HCT116 (cell line): ENCODE measurements at regions not wholly inside any gene's neighbourhood (a gene's known extent, or its start where the extent isn't known, plus 50 kb on each side); places are given as distances from the start of the nearest gene placed in this dataset.

Experiments used
- ATAC-seq: fragments of 200-7000 bp; cut with Tn5 transposase; 2 replicates; pipeline ENCODE4 v1.9.1; 2020; ENCODE audit warnings: mild to moderate bottlenecking, moderate library complexity
- BruUV-seq: library from RNA; stranded (reverse); fragments of 400-500 nt; replicated peaks from 2 replicates; lab custom pipeline; 2021; lab: Mats Ljungman, UMichigan
- CTCF ChIA-PET: fragments of 300-600 bp; sonication (Branson Sonifier 250); formaldehyde crosslinking; loops from one replicate; lab custom pipeline; 2021; ENCODE audit warnings: antibody characterized with exemption; lab: Charles Lee
- POLR2A ChIA-PET: fragments of 300-600, 350-600 bp; sonication (Branson Sonifier 250); formaldehyde crosslinking; loops from one replicate; lab custom pipeline; 2021; ENCODE audit warnings: antibody characterized with exemption; lab: Charles Lee
- RAD21 ChIA-PET, 2 experiments: fragments of 300-600 bp; sonication (Branson Sonifier 250); formaldehyde crosslinking; loops; one replicate each; lab custom pipeline; 2023; ENCODE audit warnings: low total read pairs in 2 of 2; ENCODE audit not compliant: uncharacterized antibody in 2 of 2, unreplicated experiment in 2 of 2, low non-redundant PET in 1 of 2; lab: Charles Lee
- DNase-seq: peaks from one replicate; pipeline ENCODE4 v3.0.0-alpha.2; 2010; ENCODE audit warnings: low read depth, low spot score
- H2AFZ ChIP-seq: fragments of 200-600 bp; shearing (Covaris generic), sonication (generic); 2 replicates; pipeline ENCODE4 v1.6.1; 2017; ENCODE audit warnings: low read depth, mixed run types, mixed read lengths, antibody characterized with exemption, low read length; ENCODE audit not compliant: poor library complexity, severe bottlenecking
- H3K27ac ChIP-seq: 2 replicates; pipeline ENCODE4 v1.5.1; 2012; ENCODE audit warnings: low read depth, low read length
- H3K27me3 ChIP-seq: fragments of 200-600 bp; sonication (generic); 2 replicates; pipeline ENCODE4 v1.6.1; 2016; ENCODE audit warnings: mixed run types, low read length, mixed read lengths; ENCODE audit not compliant: insufficient read depth
- H3K36me3 ChIP-seq, 2 experiments: fragments of 200-500 bp in 1 of 2; fragments of 200-600 bp in 1 of 2; sonication (Bioruptor generic) in 1 of 2; sonication (generic) in 1 of 2; 2 replicates each; pipeline versions ENCODE4 v1.5.1 to v1.6.1; 2014 to 2016; ENCODE audit warnings: low read length in 2 of 2, inconsistent platforms in 1 of 2, mixed read lengths in 1 of 2, mixed run types in 1 of 2; ENCODE audit not compliant: insufficient read depth in 2 of 2, control insufficient read depth in 1 of 2
- H3K4me1 ChIP-seq, 2 experiments: fragments of 200-600 bp in 1 of 2; sonication (generic) in 1 of 2; 2 replicates each; pipeline versions ENCODE4 v1.5.1 to v1.6.1; 2012 to 2017; ENCODE audit warnings: low read length in 2 of 2, inconsistent platforms in 1 of 2, mild to moderate bottlenecking in 1 of 2, mixed read lengths in 1 of 2, mixed run types in 1 of 2, moderate library complexity in 1 of 2; ENCODE audit not compliant: insufficient read depth in 2 of 2, control insufficient read depth in 1 of 2
- H3K4me2 ChIP-seq: fragments of 200-600 bp; sonication (generic); 2 replicates; pipeline ENCODE4 v1.6.1; 2017; ENCODE audit warnings: mixed run types, low read length, mixed read lengths
- H3K4me3 ChIP-seq, 2 experiments: fragments of 200-600 bp in 1 of 2; sonication (generic) in 1 of 2; replicated peaks in 1 of 2; 2 replicates each; pipeline ENCODE4 v1.5.1; 2011 to 2016; ENCODE audit warnings: low read length in 2 of 2, control low read depth in 1 of 2, low read depth in 1 of 2, mild to moderate bottlenecking in 1 of 2, mixed read lengths in 1 of 2, mixed run types in 1 of 2
- H3K79me2 ChIP-seq: fragments of 200-600 bp; sonication (generic); 2 replicates; pipeline ENCODE4 v1.6.1; 2017; ENCODE audit warnings: mild to moderate bottlenecking, mixed run types, low read length, moderate library complexity, mixed read lengths; ENCODE audit not compliant: insufficient read depth
- H3K9ac ChIP-seq: fragments of 200-600 bp; sonication (generic); 2 replicates; pipeline ENCODE4 v1.6.1; 2016; ENCODE audit warnings: low read length, mixed read lengths
- H3K9me2 ChIP-seq: fragments of 200-600 bp; sonication (generic), shearing (Covaris generic); 2 replicates; pipeline ENCODE4 v1.6.1; 2017; ENCODE audit warnings: mixed run types, mild to moderate bottlenecking, moderate library complexity; ENCODE audit not compliant: insufficient read depth
- H3K9me3 ChIP-seq, 2 experiments: fragments of 200-500 bp in 1 of 2; fragments of 200-600 bp in 1 of 2; sonication (Bioruptor generic) in 1 of 2; sonication (generic) in 1 of 2; 2 replicates each; pipeline ENCODE4 v1.6.1; 2014 to 2017; ENCODE audit warnings: low read length in 2 of 2, mixed read lengths in 2 of 2, inconsistent platforms in 1 of 2, low read depth in 1 of 2, mild to moderate bottlenecking in 1 of 2, mixed run types in 1 of 2, moderate library complexity in 1 of 2; ENCODE audit not compliant: control insufficient read depth in 1 of 2, insufficient read depth in 1 of 2
- H4K20me1 ChIP-seq: fragments of 200-600 bp; sonication (generic), shearing (Covaris generic); 2 replicates; pipeline ENCODE4 v1.6.1; 2017; ENCODE audit warnings: mixed run types, mild to moderate bottlenecking, moderate library complexity; ENCODE audit not compliant: insufficient read depth
- CBX3 ChIP-seq: IDR thresholded peaks from 2 replicates; pipeline ENCODE4 v1.6.1; 2012; ENCODE audit warnings: low read depth
- CEBPB ChIP-seq: IDR thresholded peaks from 2 replicates; pipeline ENCODE4 v1.6.1; 2012; ENCODE audit warnings: low read depth
- EGR1 ChIP-seq: IDR thresholded peaks from 2 replicates; pipeline ENCODE4 v1.6.1; 2012; ENCODE audit warnings: low read depth
- ELF1 ChIP-seq: IDR thresholded peaks from 2 replicates; pipeline ENCODE4 v1.6.1; 2012; ENCODE audit warnings: low read depth, borderline replicate concordance
- EZH2 ChIP-seq: fragments of 200-600 bp; sonication (generic); IDR thresholded peaks from 2 replicates; pipeline ENCODE4 v1.6.1; 2017; ENCODE audit warnings: antibody characterized with exemption, mixed run types
- EZH2phosphoT487 ChIP-seq: fragments of 200-600 bp; IDR thresholded peaks from 2 replicates; pipeline ENCODE4 v1.6.1; 2018; ENCODE audit warnings: antibody characterized with exemption, borderline replicate concordance
- FOSL1 ChIP-seq: IDR thresholded peaks from 2 replicates; pipeline ENCODE4 v1.6.1; 2012; ENCODE audit warnings: low read depth
- JUND ChIP-seq: IDR thresholded peaks from 2 replicates; pipeline ENCODE4 v1.6.1; 2012
- POLR2A ChIP-seq: IDR thresholded peaks from 2 replicates; pipeline ENCODE4 v1.7.0; 2011; ENCODE audit warnings: borderline replicate concordance; ENCODE audit not compliant: insufficient read depth, insufficient read length; ENCODE audit errors: extremely low read depth
- RAD21 ChIP-seq: IDR thresholded peaks from 2 replicates; pipeline ENCODE4 v1.6.1; 2012; ENCODE audit warnings: low read depth, mild to moderate bottlenecking
- REST ChIP-seq: IDR thresholded peaks from 2 replicates; pipeline ENCODE4 v1.6.1; 2012; ENCODE audit warnings: low read depth
- SIN3A ChIP-seq: IDR thresholded peaks from 2 replicates; pipeline ENCODE4 v1.6.1; 2012; ENCODE audit warnings: low read depth
- SP1 ChIP-seq: IDR thresholded peaks from 2 replicates; pipeline ENCODE4 v1.6.1; 2012; ENCODE audit warnings: low read depth
- SRF ChIP-seq: IDR thresholded peaks from 2 replicates; pipeline ENCODE4 v1.6.1; 2012; ENCODE audit warnings: low read depth
- TCF7L2 ChIP-seq: IDR thresholded peaks from 2 replicates; pipeline ENCODE4 v1.7.0; 2011; ENCODE audit warnings: borderline replicate concordance, inconsistent platforms; ENCODE audit not compliant: insufficient read depth, insufficient read length; ENCODE audit errors: extremely low read depth
- ZBTB33 ChIP-seq: IDR thresholded peaks from 2 replicates; pipeline ENCODE4 v1.6.1; 2011; ENCODE audit warnings: mild to moderate bottlenecking, low read length, moderate library complexity; ENCODE audit not compliant: insufficient replicate concordance; ENCODE audit errors: extremely low read depth
- ZFX ChIP-seq: fragments of 450-650 bp; IDR thresholded peaks from 2 replicates; pipeline ENCODE4 v1.6.1; 2017
- ZNF274 ChIP-seq: fragments of 200-500 bp; sonication (Bioruptor generic); IDR thresholded peaks from 2 replicates; pipeline ENCODE4 v1.6.1; 2014; ENCODE audit warnings: mild to moderate bottlenecking, low read depth, low read length, inconsistent platforms
- intact Hi-C: fragments of 100-400 bp; cut with micrococcal nuclease; formaldehyde crosslinking; loops from 2 replicates; pipeline ENCODE4 v1.10.0; 2022

GRCh38 chr1:228955691-228956090 is 220.4 kb downstream of the RHOU start:
- intact Hi-C loops = no loop called here

More at GRCh38 chr1:228955691-228956090, 220.4 kb downstream of the RHOU start:
- H4K20me1 ChIP-seq = no peaks in the 10 kb centered on the region
- no peak overlapping the region for H3K4me2 ChIP-seq
- no peaks in the 10 kb centered on the region for H3K9me3 ChIP-seq
- no peak overlapping the region for H2AFZ ChIP-seq
- H3K36me3 ChIP-seq = no peaks in the 10 kb centered on the region
- ATAC-seq (no peak), DNase-seq (no peak)
- no peaks in the 10 kb centered on the region for H3K9me2 ChIP-seq
- ChIA-PET POLR2A (no interaction called here), RAD21 (no interaction called here), CTCF (no interaction called here)
- no peak overlapping the region for H3K9ac ChIP-seq
- no peaks in the 10 kb centered on the region for H3K27me3 ChIP-seq
- no peak overlapping the region for H3K27ac ChIP-seq
- no peak overlapping the region for H3K4me3 ChIP-seq
- no peak for TF ChIP-seq ELF1
- TF ChIP-seq FOSL1 = no peak
- TF ChIP-seq SP1 = no peak
- no peak for TF ChIP-seq SRF
- no peak for TF ChIP-seq SIN3A
- TF ChIP-seq TCF7L2 = no peak
- TF ChIP-seq POLR2A = no peak
- no peak for TF ChIP-seq ZNF274
- no peak for TF ChIP-seq CBX3
- TF ChIP-seq EZH2phosphoT487 = no peak
- no peak for TF ChIP-seq ZBTB33
- no peak for TF ChIP-seq ZFX
- no peak for TF ChIP-seq EZH2
- TF ChIP-seq REST = no peak
- no peak for TF ChIP-seq EGR1
- TF ChIP-seq CEBPB = no peak
- no peak for TF ChIP-seq RAD21
- TF ChIP-seq JUND = no peak
- no peaks in the 10 kb centered on the region for H3K4me1 ChIP-seq
- no TSS peak for BruUV-seq
- no peaks in the 10 kb centered on the region for H3K79me2 ChIP-seq
